Ascending aorta (tissue), 2 donors: ENCODE measurements at regions not wholly inside any gene's neighbourhood (a gene's known extent, or its start where the extent isn't known, plus 50 kb on each side); places are given as distances from the start of the nearest gene placed in this dataset.

ENCODE experiments used
- DNase-seq, 2 donors: peaks; one replicate each; pipeline ENCODE4 v3.0.0-alpha.2; 2019; ENCODE audit warnings: low spot score in 2 of 2
- H3K27ac ChIP-seq, 2 donors: fragments of 200-600 bp; sonication (generic); one replicate each; pipeline ENCODE4 v1.5.1; 2016 to 2017; ENCODE audit warnings: mild to moderate bottlenecking in 1 of 2
- H3K27me3 ChIP-seq: fragments of 200-600 bp; sonication (generic); one replicate; pipeline ENCODE4 v1.5.1; 2017
- H3K36me3 ChIP-seq, 2 donors: fragments of 200-600 bp; sonication (generic); one replicate each; pipeline ENCODE4 v1.5.1; 2016
- H3K4me1 ChIP-seq, 2 donors: fragments of 200-600 bp; sonication (generic); one replicate each; pipeline ENCODE4 v1.5.1; 2016 to 2017; ENCODE audit warnings: mild to moderate bottlenecking in 1 of 2
- H3K4me3 ChIP-seq, 2 donors: fragments of 200-600 bp; sonication (generic); one replicate each; pipeline ENCODE4 v1.5.1; 2016 to 2017; ENCODE audit warnings: mild to moderate bottlenecking in 1 of 2
- H3K9me3 ChIP-seq, 2 donors: fragments of 200-600 bp; sonication (generic); one replicate each; pipeline ENCODE4 v1.5.1; 2016
- intact Hi-C: fragments of 100-400 bp; cut with DNase I; formaldehyde crosslinking; loops from one replicate; pipeline ENCODE4 v1.15.1; 2023
- TF ChIP-seq, protein P1 (sequence below), 3 experiments: fragments of 200-600 bp in 2 of 3; fragments of 450-650 bp in 1 of 3; sonication (generic) in 2 of 3; IDR thresholded peaks; one replicate each; pipeline ENCODE4 v1.5.1; 2016 to 2019; ENCODE audit warnings: antibody characterized with exemption in 3 of 3, mild to moderate bottlenecking in 1 of 3, moderate library complexity in 1 of 3

DNA sequence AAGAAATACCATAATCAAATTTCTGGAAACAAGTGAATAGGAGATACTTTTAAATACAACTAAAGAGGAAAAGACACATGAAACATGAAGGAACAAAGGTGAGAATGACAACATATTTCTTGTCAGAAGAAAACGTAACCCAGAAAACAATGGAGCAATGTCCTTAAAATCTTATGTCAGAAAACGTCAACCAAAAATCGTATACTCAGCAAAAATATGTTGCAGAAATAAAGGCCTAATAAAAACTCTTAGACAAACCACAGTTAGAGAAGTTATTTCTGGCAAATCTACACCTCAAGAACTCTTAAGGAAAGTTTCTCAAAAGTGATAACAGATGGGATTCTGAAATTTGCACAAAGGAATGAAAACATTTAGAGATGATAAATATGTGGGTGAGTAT lies 66.3 kb upstream of the FBXL7 start:
- H3K4me1 ChIP-seq: no peaks in the 10 kb centered on the region
- H3K27ac ChIP-seq: no peak overlapping the region
- H3K9me3 ChIP-seq: no peaks in the 10 kb centered on the region
- H3K36me3 ChIP-seq: no peaks in the 10 kb centered on the region
- no peaks in the 10 kb centered on the region for H3K27me3 ChIP-seq
- H3K4me3 ChIP-seq: no peak overlapping the region
- DNase-seq: no peak
- TF ChIP-seq, protein P1, sequence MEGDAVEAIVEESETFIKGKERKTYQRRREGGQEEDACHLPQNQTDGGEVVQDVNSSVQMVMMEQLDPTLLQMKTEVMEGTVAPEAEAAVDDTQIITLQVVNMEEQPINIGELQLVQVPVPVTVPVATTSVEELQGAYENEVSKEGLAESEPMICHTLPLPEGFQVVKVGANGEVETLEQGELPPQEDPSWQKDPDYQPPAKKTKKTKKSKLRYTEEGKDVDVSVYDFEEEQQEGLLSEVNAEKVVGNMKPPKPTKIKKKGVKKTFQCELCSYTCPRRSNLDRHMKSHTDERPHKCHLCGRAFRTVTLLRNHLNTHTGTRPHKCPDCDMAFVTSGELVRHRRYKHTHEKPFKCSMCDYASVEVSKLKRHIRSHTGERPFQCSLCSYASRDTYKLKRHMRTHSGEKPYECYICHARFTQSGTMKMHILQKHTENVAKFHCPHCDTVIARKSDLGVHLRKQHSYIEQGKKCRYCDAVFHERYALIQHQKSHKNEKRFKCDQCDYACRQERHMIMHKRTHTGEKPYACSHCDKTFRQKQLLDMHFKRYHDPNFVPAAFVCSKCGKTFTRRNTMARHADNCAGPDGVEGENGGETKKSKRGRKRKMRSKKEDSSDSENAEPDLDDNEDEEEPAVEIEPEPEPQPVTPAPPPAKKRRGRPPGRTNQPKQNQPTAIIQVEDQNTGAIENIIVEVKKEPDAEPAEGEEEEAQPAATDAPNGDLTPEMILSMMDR (IDR thresholded peaks at IDR 0.05): no peak
- intact Hi-C loops: no loop called here

DNA sequence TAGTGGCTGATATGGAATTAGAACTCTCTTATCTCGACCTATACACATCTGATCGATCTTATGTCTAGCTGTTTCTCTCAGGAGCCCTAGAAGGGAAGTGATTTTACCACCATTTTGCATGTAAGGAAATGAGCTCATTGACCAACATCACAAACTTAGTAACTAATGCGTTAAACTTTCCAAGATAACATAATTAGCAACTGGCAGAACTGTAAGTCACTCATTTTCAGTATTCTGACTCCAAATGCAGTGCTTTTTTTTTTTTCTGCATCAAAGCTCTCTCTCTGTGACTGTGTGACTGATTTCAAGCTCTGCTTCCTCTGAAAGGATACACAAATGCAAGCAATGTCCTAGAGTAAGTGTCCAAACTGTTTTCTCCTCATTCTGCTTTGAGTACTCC lies 68.1 kb upstream of the FBXL7 start:
- no peaks in the 10 kb centered on the region for H3K9me3 ChIP-seq
- intact Hi-C loops: no loop called here
- TF ChIP-seq, protein P1 (IDR thresholded peaks at IDR 0.05): no peak

DNA sequence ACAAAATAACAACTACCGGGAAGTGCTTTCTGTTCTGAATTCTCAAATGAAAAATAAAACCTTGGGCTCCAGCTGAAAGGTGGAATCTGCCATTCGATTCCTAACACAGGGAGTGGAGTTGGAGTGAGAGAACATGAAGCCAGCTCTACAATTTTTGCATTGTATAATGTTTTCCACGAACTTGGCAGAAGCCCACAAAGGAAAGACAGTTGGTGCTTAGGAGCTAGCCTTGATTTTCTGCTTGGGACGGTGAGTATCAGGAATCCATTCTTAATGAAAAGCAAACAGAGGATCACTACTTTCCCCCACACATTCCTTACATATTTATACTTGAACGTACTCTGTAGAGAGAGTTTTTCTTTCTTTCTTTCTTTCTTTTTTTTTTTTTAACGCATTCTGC lies 74.2 kb upstream of the FBXL7 start:
- H3K4me1 ChIP-seq: peaks cover 0 to 3% of the 10 kb centered on the region in 2 donors
- no peaks in the 10 kb centered on the region for H3K36me3 ChIP-seq
- H3K9me3 ChIP-seq: no peaks in the 10 kb centered on the region
- H3K4me3 ChIP-seq: peak overlapping the region in 1 of 2 donors; percentile 16
- TF ChIP-seq, protein P1 (IDR thresholded peaks at IDR 0.05): no peak
- intact Hi-C loops: no loop called here
- no peak overlapping the region for H3K27ac ChIP-seq
- DNase-seq: no peak
- no peaks in the 10 kb centered on the region for H3K27me3 ChIP-seq

More for the DNA sequence above, 68.1 kb upstream of the FBXL7 start:
- Histone ChIP-seq H3K4me1 (peaks cover 0 to 3% of the 10 kb centered on the region in 2 donors), H3K4me3 (no peak overlapping the region), H3K36me3 (no peaks in the 10 kb centered on the region), H3K27me3 (no peaks in the 10 kb centered on the region), H3K27ac (no peak overlapping the region)
- DNase-seq: no peak

DNA sequence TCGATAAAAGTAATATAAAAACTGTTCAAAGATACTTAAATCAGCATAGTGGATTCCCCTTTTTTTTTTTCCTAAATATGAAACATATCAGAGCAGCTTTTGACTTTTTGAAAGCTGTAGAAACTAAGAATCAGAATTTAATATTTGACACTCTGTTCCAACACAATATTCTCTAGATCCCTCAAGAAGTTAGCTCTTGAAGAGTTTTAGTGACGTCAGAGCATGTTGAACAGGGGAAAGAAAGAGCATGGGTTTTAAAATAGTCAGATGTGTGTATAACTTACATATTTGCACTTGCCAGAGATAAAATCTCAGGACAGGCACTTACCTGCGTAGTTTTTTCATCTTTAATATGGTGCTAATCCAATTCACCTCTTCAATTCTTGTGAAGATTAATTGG lies 75.2 kb upstream of the FBXL7 start:
- TF ChIP-seq, protein P1 (IDR thresholded peaks at IDR 0.05): no peak
- Histone ChIP-seq H3K36me3 (no peaks in the 10 kb centered on the region), H3K27ac (no peak overlapping the region), H3K4me1 (peaks cover 0 to 3% of the 10 kb centered on the region in 2 donors), H3K27me3 (no peaks in the 10 kb centered on the region), H3K9me3 (no peaks in the 10 kb centered on the region), H3K4me3 (no peak overlapping the region)
- intact Hi-C loops: no loop called here
- DNase-seq: no peak

DNA sequence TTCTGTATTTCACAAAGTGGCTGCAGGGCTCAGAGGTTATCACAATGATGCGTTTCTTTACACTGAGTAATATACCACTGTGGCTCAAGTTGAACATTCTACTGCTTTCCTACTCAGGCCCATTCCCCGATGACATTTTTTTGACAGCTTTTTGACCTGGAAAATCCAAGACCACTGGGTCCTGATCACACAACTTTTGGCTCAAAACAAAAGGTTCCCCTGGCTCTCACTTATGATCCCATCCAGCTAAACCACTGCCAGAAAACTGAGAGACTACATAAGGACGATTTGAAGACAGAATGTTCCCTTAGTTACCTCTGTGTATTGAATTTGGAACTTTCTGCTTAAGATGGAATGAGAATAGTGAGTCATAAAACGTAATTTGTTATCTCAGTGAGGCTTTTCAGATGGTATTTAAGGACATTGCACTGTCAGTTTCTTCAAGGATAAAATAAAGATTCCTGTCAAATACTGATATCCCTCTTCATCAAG lies 78.0 kb upstream of the FBXL7 start:
- H3K36me3 ChIP-seq: no peaks in the 10 kb centered on the region
- DNase-seq: no peak
- no peaks in the 10 kb centered on the region for H3K27me3 ChIP-seq
- H3K27ac ChIP-seq: no peak overlapping the region
- H3K4me3 ChIP-seq: no peak overlapping the region
- H3K4me1 ChIP-seq: no peaks in the 10 kb centered on the region
- no peaks in the 10 kb centered on the region for H3K9me3 ChIP-seq
- TF ChIP-seq, protein P1 (IDR thresholded peaks at IDR 0.05): no peak
- intact Hi-C loops: no loop called here

DNA sequence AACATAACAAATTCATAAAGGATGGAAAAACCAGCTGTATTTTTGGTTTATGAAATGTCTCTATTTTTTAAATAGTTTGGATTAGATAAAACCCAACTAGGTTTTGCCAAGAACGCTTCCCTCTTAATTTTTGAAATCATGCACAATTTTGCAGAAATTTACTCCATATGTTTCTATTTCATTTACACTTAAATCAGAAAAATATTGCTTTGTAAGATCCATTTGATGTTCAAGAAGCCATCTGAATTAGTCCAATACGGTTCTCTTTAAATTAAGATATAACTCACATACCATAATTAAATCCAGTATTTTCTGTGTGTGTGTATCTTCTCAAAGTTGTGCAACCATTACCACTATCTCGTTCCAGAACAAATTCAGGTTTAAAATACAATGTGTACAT lies 78.6 kb upstream of the FBXL7 start:
- H3K27ac ChIP-seq: no peak overlapping the region
- no peak for DNase-seq
- no peaks in the 10 kb centered on the region for H3K27me3 ChIP-seq
- intact Hi-C loops: no loop called here
- no peak overlapping the region for H3K4me3 ChIP-seq
- no peaks in the 10 kb centered on the region for H3K36me3 ChIP-seq
- H3K4me1 ChIP-seq: no peaks in the 10 kb centered on the region
- TF ChIP-seq, protein P1 (IDR thresholded peaks at IDR 0.05): no peak
- no peaks in the 10 kb centered on the region for H3K9me3 ChIP-seq
